ENCODE measurements at regions not wholly inside any gene's neighbourhood (a gene's known extent, or its start where the extent isn't known, plus 50 kb on each side); places are given as distances from the start of the nearest gene placed in this dataset.

DNA sequence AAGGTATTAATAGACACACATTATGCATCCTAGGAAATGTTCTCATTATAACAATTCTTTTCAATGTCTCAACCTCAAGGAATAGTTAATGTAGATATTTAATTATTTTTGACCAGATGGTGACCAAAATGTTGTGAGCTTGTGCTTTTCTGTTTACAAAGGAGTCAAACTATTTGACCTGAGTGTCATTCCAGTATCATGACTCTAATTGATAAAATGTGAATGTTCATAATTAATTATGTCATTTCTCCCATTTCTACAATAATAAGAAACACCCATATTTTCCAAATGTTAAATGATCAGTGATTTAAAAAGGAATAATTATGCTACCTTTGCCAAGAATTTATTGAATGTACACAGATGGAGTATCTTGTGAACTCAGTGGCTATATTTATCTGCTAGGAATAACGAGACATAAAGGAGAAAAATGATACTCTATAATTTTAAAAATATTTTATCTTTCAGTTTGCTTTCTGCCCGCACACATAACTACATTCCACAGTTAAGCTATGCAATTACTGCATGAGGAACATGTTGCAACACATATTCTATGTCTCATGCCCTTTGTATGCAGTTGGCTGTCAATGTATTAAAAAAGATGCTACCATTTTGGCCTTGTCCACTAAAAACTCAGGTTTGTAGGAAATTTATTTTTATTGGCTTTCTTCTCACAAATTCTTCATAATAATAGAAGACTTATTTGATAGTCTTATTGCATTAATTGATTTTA lies 376.7 kb upstream of the CCDC179 start:
- DNase-seq (ENCODE audit: low spot score in 2 of 2) = no peak
- WGBS, 2 donors = 29 to 33% methylated on average over 2 of the region's 2 CpGs
- intact Hi-C loops (cut with DNase I; ENCODE audit: low total_unique reads) = no loop called here
- TF ChIP-seq CTCF (IDR thresholded peaks at IDR 0.05) = no peak
- no peak for TF ChIP-seq POLR2A (IDR thresholded peaks at IDR 0.05)
- no peak overlapping the region for H3K4me3 ChIP-seq (ENCODE audit: low read depth, poor library complexity, severe bottlenecking)

GRCh38 chr11:23252426-23252825 lies 392.2 kb upstream of the CCDC179 start:
- 64 to 78% methylated on average over 1 of the region's 1 CpG for WGBS, 2 donors
- TF ChIP-seq CTCF (IDR thresholded peaks at IDR 0.05) (no peak), POLR2A (IDR thresholded peaks at IDR 0.05) (no peak)
- intact Hi-C loops (cut with DNase I; ENCODE audit: low total_unique reads) = no loop called here
- no peak for DNase-seq (ENCODE audit: low spot score in 2 of 2)
- H3K4me3 ChIP-seq (ENCODE audit: low read depth, poor library complexity, severe bottlenecking) = no peak overlapping the region

- no peak overlapping the region for H3K4me3 ChIP-seq (ENCODE audit: low read depth, poor library complexity, severe bottlenecking)
- DNase-seq (ENCODE audit: low spot score in 2 of 2) = no peak
- intact Hi-C loops (cut with DNase I; ENCODE audit: low total_unique reads) = no loop called here
- TF ChIP-seq CTCF (IDR thresholded peaks at IDR 0.05) = no peak
- TF ChIP-seq POLR2A (IDR thresholded peaks at IDR 0.05) = no peak
These were observed 396.8 kb upstream of the CCDC179 start for GRCh38 chr11:23257088-23257487.

- DNase-seq (ENCODE audit: low spot score in 2 of 2) = no peak
- TF ChIP-seq POLR2A (IDR thresholded peaks at IDR 0.05) (no peak), CTCF (IDR thresholded peaks at IDR 0.05) (no peak)
- H3K4me3 ChIP-seq (ENCODE audit: low read depth, poor library complexity, severe bottlenecking) = no peak overlapping the region
- intact Hi-C loops (cut with DNase I; ENCODE audit: low total_unique reads) = no loop called here
These were observed 397.3 kb upstream of the CCDC179 start for GRCh38 chr11:23257556-23257955.

DNA sequence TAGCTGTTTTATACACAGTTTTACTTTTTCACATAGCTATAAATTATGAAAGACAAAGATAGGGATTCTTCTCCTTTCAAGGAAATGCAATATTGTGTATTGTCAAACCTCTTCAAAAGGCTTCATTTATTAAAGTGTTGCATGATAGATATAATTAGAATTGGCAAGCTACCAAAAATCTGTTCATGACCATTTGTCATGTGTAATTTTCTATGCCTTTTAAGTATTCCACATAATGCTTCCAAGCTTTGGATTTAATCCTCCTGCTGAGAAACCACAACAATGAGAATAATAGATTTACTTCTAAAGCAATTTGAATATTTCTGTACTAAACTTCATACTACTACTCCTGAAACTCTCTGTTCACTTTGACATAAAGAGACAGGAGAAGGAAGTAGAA lies 403.2 kb upstream of the CCDC179 start:
- TF ChIP-seq CTCF (IDR thresholded peaks at IDR 0.05) (no peak), POLR2A (IDR thresholded peaks at IDR 0.05) (no peak)
- DNase-seq (ENCODE audit: low spot score in 2 of 2) = no peak
- intact Hi-C loops (cut with DNase I; ENCODE audit: low total_unique reads) = no loop called here
- H3K4me3 ChIP-seq (ENCODE audit: low read depth, poor library complexity, severe bottlenecking) = no peak overlapping the region

- H3K4me3 ChIP-seq (ENCODE audit: low read depth, poor library complexity, severe bottlenecking) = no peak overlapping the region
- DNase-seq (ENCODE audit: low spot score in 2 of 2) = no peak
- intact Hi-C loops (cut with DNase I; ENCODE audit: low total_unique reads) = no loop called here
- no peak for TF ChIP-seq POLR2A (IDR thresholded peaks at IDR 0.05)
These were observed 411.8 kb upstream of the CCDC179 start for GRCh38 chr11:23272095-23272494.
